Testis (tissue), 2 donors: ENCODE measurements at regions not wholly inside any gene's neighbourhood (a gene's known extent, or its start where the extent isn't known, plus 50 kb on each side); places are given as distances from the start of the nearest gene placed in this dataset.

ENCODE experiments used
- DNase-seq: peaks from one replicate; pipeline ENCODE4 v3.0.0-alpha.2; 2019
- H3K27ac ChIP-seq, 2 donors: fragments of 200-600 bp; sonication (generic); one replicate each; pipeline ENCODE4 v1.5.1; 2019
- H3K27me3 ChIP-seq: fragments of 200-600 bp; sonication (generic); one replicate; pipeline ENCODE4 v1.5.1; 2019
- H3K36me3 ChIP-seq: fragments of 200-600 bp; sonication (generic); one replicate; pipeline ENCODE4 v1.5.1; 2017; ENCODE audit warnings: low read depth; ENCODE audit errors: missing control alignments
- H3K4me1 ChIP-seq: fragments of 200-600 bp; sonication (generic); one replicate; pipeline ENCODE4 v1.5.1; 2019
- H3K4me3 ChIP-seq, 2 donors: fragments of 200-600 bp; sonication (generic); one replicate each; pipeline ENCODE4 v1.5.1; 2017 to 2019
- H3K9me3 ChIP-seq: fragments of 200-600 bp; sonication (generic); one replicate; pipeline ENCODE4 v1.5.1; 2017
- CTCF ChIP-seq, 3 experiments: fragments of 450-650 bp in 2 of 3; fragments of 200-600 bp in 1 of 3; sonication (generic) in 1 of 3; IDR thresholded peaks; one replicate each; pipeline ENCODE4 v1.5.1; 2016 to 2019; ENCODE audit warnings: antibody characterized with exemption in 3 of 3, mild to moderate bottlenecking in 2 of 3, moderate library complexity in 1 of 3
- POLR2A ChIP-seq: fragments of 450-650 bp; IDR thresholded peaks from one replicate; pipeline ENCODE4 v1.6.1; 2017; ENCODE audit warnings: antibody characterized with exemption, mild to moderate bottlenecking, moderate library complexity
- WGBS, 2 donors: methylation state at CpG; one replicate each; pipeline ENCODE4 v1.1.5; 2018; 5-methylcytosine and 5-hydroxymethylcytosine counted together
- intact Hi-C: fragments of 100-400 bp; cut with DNase I; formaldehyde crosslinking; loops from one replicate; pipeline ENCODE4 v1.15.1; 2023; ENCODE audit warnings: low total_unique reads

GRCh38 chr2:204425821-204426220 is 119.5 kb upstream of the PARD3B start:
- no peaks in the 10 kb centered on the region for H3K9me3 ChIP-seq
- no peaks in the 10 kb centered on the region for H3K4me1 ChIP-seq
- no peak for DNase-seq
- H3K4me3 ChIP-seq = no peak overlapping the region
- 85 to 91% methylated on average over 1 of the region's 1 CpG for WGBS, 2 donors
- H3K27ac ChIP-seq = no peak overlapping the region
- no peak for TF ChIP-seq POLR2A
- no peak for TF ChIP-seq CTCF (IDR thresholded peaks at IDR 0.05)
- intact Hi-C loops = no loop called here
- H3K27me3 ChIP-seq = no peaks in the 10 kb centered on the region
- no peaks in the 10 kb centered on the region for H3K36me3 ChIP-seq

GRCh38 chr2:204428675-204429074 is 116.6 kb upstream of the PARD3B start:
- H3K27ac ChIP-seq = no peak overlapping the region
- TF ChIP-seq CTCF (IDR thresholded peaks at IDR 0.05) = no peak
- no peak for TF ChIP-seq POLR2A
- H3K4me1 ChIP-seq = no peaks in the 10 kb centered on the region
- H3K27me3 ChIP-seq = no peaks in the 10 kb centered on the region
- H3K4me3 ChIP-seq = no peak overlapping the region
- intact Hi-C loops = no loop called here
- no peaks in the 10 kb centered on the region for H3K9me3 ChIP-seq
- DNase-seq = no peak
- no peaks in the 10 kb centered on the region for H3K36me3 ChIP-seq

- no peaks in the 10 kb centered on the region for H3K36me3 ChIP-seq
- no peaks in the 10 kb centered on the region for H3K9me3 ChIP-seq
- H3K4me3 ChIP-seq = no peak overlapping the region
- H3K27ac ChIP-seq = no peak overlapping the region
- no peak for TF ChIP-seq CTCF (IDR thresholded peaks at IDR 0.05)
- no peak for TF ChIP-seq POLR2A
- 82 to 95% methylated on average over 1 of the region's 1 CpG for WGBS, 2 donors
- intact Hi-C loops = no loop called here
- no peak for DNase-seq
- no peaks in the 10 kb centered on the region for H3K27me3 ChIP-seq
- no peaks in the 10 kb centered on the region for H3K4me1 ChIP-seq
Observed at GRCh38 chr2:204431529-204431928, 113.7 kb upstream of the PARD3B start.

- intact Hi-C loops = no loop called here
Observed at GRCh38 chr2:204432196-204432595, 113.1 kb upstream of the PARD3B start.

More at GRCh38 chr2:204432196-204432595, 113.1 kb upstream of the PARD3B start:
- Histone ChIP-seq H3K4me1 (no peaks in the 10 kb centered on the region), H3K27me3 (no peaks in the 10 kb centered on the region), H3K27ac (no peak overlapping the region), H3K9me3 (no peaks in the 10 kb centered on the region), H3K36me3 (no peaks in the 10 kb centered on the region), H3K4me3 (no peak overlapping the region)
- 95 to 96% methylated on average over 6 of the region's 6 CpGs for WGBS, 2 donors
- no peak for DNase-seq
- TF ChIP-seq POLR2A = no peak
- no peak for TF ChIP-seq CTCF (IDR thresholded peaks at IDR 0.05)
